HepG2 (cell line): ENCODE measurements at regions not wholly inside any gene's neighbourhood (a gene's known extent, or its start where the extent isn't known, plus 50 kb on each side); places are given as distances from the start of the nearest gene placed in this dataset.

Experiments used
- NR3C1 ChIP-seq: sonication (generic); formaldehyde crosslinking; IDR thresholded peaks from 2 replicates; pipeline ENCODE4 v1.4.0; 2020; ENCODE audit warnings: missing genetic modification reagents
- SMC3 ChIP-seq: IDR thresholded peaks from 2 replicates; pipeline ENCODE4 v1.6.1; 2011; ENCODE audit warnings: low read length, improper control_type of control experiment
- STAG1 ChIP-seq: sonication (generic); formaldehyde crosslinking; IDR thresholded peaks from 2 replicates; pipeline ENCODE4 v1.4.0; 2020; ENCODE audit warnings: missing genetic modification reagents
- ZNF256 ChIP-seq: sonication (generic); formaldehyde crosslinking; conservative IDR thresholded peaks from 2 replicates; pipeline ENCODE4 v1.4.0; 2020; ENCODE audit warnings: missing genetic modification reagents
- ZNF362 ChIP-seq: sonication (generic); formaldehyde crosslinking; IDR thresholded peaks from 2 replicates; pipeline ENCODE4 v1.4.0; 2020; ENCODE audit warnings: missing genetic modification reagents, mild to moderate bottlenecking, borderline replicate concordance
- ZNF7 ChIP-seq: IDR thresholded peaks from 2 replicates; pipeline ENCODE4 v1.6.1; 2016; ENCODE audit warnings: missing biosample characterization, missing genetic modification reagents
- ZNF720 ChIP-seq: sonication (generic); formaldehyde crosslinking; IDR thresholded peaks from 2 replicates; pipeline ENCODE4 v1.4.0; 2020; ENCODE audit warnings: missing genetic modification reagents
- ZNF850 ChIP-seq: sonication (generic); formaldehyde crosslinking; conservative IDR thresholded peaks from 2 replicates; pipeline ENCODE4 v1.9.0; 2021; ENCODE audit warnings: mild to moderate bottlenecking, missing genetic modification reagents
- TF ChIP-seq, protein P1 (sequence below): sonication (generic); formaldehyde crosslinking; IDR thresholded peaks from 2 replicates; pipeline ENCODE4 v1.5.1; 2020; ENCODE audit warnings: mild to moderate bottlenecking, missing genetic modification reagents, moderate library complexity
- TF ChIP-seq, protein P2 (sequence below): sonication (generic); formaldehyde crosslinking; IDR thresholded peaks from 2 replicates; pipeline ENCODE4 v1.5.0; 2020; ENCODE audit warnings: mild to moderate bottlenecking, missing genetic modification reagents, moderate library complexity
- TF ChIP-seq, protein P3 (sequence below): sonication (generic); formaldehyde crosslinking; IDR thresholded peaks from 2 replicates; pipeline ENCODE4 v1.5.1; 2020; ENCODE audit warnings: mild to moderate bottlenecking, moderate library complexity, missing genetic modification reagents

DNA sequence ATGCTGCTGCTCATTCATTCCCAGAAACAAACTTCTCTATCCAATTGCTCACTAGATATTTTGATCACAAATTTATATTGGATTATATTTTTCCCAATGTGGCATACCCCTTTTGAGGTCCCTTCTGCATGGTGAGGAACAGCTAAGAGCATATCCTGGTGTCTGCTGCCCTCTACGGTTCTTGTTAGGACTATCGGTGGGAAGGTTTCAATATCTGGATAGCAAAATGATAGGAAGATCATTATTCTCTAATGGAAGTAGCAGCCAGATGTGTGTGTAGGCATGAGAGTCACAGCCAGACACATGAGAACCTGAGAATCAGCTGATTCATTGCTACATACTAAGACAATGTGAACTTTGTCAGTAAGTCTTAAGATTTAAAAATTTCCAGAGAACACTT, 1422.4 kb upstream of the MIR17HG start (continued):
- TF ChIP-seq, protein P1, sequence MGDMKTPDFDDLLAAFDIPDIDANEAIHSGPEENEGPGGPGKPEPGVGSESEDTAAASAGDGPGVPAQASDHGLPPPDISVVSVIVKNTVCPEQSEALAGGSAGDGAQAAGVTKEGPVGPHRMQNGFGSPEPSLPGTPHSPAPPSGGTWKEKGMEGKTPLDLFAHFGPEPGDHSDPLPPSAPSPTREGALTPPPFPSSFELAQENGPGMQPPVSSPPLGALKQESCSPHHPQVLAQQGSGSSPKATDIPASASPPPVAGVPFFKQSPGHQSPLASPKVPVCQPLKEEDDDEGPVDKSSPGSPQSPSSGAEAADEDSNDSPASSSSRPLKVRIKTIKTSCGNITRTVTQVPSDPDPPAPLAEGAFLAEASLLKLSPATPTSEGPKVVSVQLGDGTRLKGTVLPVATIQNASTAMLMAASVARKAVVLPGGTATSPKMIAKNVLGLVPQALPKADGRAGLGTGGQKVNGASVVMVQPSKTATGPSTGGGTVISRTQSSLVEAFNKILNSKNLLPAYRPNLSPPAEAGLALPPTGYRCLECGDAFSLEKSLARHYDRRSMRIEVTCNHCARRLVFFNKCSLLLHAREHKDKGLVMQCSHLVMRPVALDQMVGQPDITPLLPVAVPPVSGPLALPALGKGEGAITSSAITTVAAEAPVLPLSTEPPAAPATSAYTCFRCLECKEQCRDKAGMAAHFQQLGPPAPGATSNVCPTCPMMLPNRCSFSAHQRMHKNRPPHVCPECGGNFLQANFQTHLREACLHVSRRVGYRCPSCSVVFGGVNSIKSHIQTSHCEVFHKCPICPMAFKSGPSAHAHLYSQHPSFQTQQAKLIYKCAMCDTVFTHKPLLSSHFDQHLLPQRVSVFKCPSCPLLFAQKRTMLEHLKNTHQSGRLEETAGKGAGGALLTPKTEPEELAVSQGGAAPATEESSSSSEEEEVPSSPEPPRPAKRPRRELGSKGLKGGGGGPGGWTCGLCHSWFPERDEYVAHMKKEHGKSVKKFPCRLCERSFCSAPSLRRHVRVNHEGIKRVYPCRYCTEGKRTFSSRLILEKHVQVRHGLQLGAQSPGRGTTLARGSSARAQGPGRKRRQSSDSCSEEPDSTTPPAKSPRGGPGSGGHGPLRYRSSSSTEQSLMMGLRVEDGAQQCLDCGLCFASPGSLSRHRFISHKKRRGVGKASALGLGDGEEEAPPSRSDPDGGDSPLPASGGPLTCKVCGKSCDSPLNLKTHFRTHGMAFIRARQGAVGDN (CRISPR knock-in tag), result no peak
- TF ChIP-seq ZNF720 (CRISPR knock-in tag), result no peak
- TF ChIP-seq NR3C1, result no peak
- TF ChIP-seq, protein P2, sequence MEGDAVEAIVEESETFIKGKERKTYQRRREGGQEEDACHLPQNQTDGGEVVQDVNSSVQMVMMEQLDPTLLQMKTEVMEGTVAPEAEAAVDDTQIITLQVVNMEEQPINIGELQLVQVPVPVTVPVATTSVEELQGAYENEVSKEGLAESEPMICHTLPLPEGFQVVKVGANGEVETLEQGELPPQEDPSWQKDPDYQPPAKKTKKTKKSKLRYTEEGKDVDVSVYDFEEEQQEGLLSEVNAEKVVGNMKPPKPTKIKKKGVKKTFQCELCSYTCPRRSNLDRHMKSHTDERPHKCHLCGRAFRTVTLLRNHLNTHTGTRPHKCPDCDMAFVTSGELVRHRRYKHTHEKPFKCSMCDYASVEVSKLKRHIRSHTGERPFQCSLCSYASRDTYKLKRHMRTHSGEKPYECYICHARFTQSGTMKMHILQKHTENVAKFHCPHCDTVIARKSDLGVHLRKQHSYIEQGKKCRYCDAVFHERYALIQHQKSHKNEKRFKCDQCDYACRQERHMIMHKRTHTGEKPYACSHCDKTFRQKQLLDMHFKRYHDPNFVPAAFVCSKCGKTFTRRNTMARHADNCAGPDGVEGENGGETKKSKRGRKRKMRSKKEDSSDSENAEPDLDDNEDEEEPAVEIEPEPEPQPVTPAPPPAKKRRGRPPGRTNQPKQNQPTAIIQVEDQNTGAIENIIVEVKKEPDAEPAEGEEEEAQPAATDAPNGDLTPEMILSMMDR (CRISPR knock-in tag), result peak; percentile 70
- peak; percentile 81 for TF ChIP-seq ZNF7 (CRISPR knock-in tag)
- TF ChIP-seq, protein P3, sequence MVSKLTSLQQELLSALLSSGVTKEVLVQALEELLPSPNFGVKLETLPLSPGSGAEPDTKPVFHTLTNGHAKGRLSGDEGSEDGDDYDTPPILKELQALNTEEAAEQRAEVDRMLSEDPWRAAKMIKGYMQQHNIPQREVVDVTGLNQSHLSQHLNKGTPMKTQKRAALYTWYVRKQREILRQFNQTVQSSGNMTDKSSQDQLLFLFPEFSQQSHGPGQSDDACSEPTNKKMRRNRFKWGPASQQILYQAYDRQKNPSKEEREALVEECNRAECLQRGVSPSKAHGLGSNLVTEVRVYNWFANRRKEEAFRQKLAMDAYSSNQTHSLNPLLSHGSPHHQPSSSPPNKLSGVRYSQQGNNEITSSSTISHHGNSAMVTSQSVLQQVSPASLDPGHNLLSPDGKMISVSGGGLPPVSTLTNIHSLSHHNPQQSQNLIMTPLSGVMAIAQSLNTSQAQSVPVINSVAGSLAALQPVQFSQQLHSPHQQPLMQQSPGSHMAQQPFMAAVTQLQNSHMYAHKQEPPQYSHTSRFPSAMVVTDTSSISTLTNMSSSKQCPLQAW (CRISPR knock-in tag), result no peak
- peak; percentile 80 for TF ChIP-seq STAG1 (CRISPR knock-in tag)
- TF ChIP-seq SMC3, result 0 out of 2 replicates have a peak, but pooled peaks have one; percentile 35
- TF ChIP-seq ZNF256 (CRISPR knock-in tag), result no peak
- no peak for TF ChIP-seq ZNF362
- no peak for TF ChIP-seq ZNF850 (CRISPR knock-in tag)
- TF ChIP-seq, all 625 proteins: peak for 4
